K562 (cell line): ENCODE measurements at regions not wholly inside any gene's neighbourhood (a gene's known extent, or its start where the extent isn't known, plus 50 kb on each side); places are given as distances from the start of the nearest gene placed in this dataset.

Experiments used
- ATAC-seq: fragments of 200-7000 bp; cut with Tn5 transposase; 3 replicates; pipeline ENCODE4 v1.9.1; 2020; ENCODE audit warnings: moderate library complexity
- BruUV-seq: library from RNA; stranded (reverse); fragments of 400-500 nt; replicated peaks from 2 replicates; lab custom pipeline; 2021; lab: Mats Ljungman, UMichigan
- CTCF ChIA-PET: fragments of 300-600 bp; formaldehyde crosslinking; extraction: SDS; loops from one replicate; lab custom pipeline; 2021; ENCODE audit warnings: low intra/inter-chr PET ratio; lab: Yijun Ruan, JAX
- POLR2A ChIA-PET: fragments of 300-600, 350-650 bp; sonication (Branson Sonifier 250); formaldehyde crosslinking; extraction: SDS; loops from one replicate; lab custom pipeline; 2021; ENCODE audit warnings: antibody characterized with exemption, inconsistent platforms; lab: Yijun Ruan, JAX
- DNase-seq, 4 experiments: peaks; one replicate each; pipeline versions ENCODE4 v3.0.0 to v3.0.0-alpha.2; 2011 to 2018; ENCODE audit warnings: low spot score in 3 of 4, mixed read lengths in 3 of 4; ENCODE audit errors: extremely low read depth in 1 of 4
- FAIRE-seq: peaks from 2 replicates; lab custom pipeline; 2011; peaks lifted over from hg19 to GRCh38; lab: Jason Lieb, UNC
- H2AFZ ChIP-seq: 2 replicates; pipeline ENCODE4 v1.6.0; 2011; ENCODE audit warnings: low read depth, low read length, control low read depth, inconsistent platforms
- H3K27ac ChIP-seq: fragments of 200-600 bp; 3 replicates; pipeline ENCODE4 v1.8.0; 2011; ENCODE audit warnings: low read depth, mild to moderate bottlenecking, control low read depth, inconsistent platforms, low read length, moderate library complexity, mixed read lengths; ENCODE audit errors: extremely low read depth
- H3K27me3 ChIP-seq, 2 experiments: fragments of 300-600 bp in 1 of 2; 2 replicates in 1 of 2; 3 replicates in 1 of 2; pipeline versions ENCODE4 v1.6.0 to v1.8.0; 2011; ENCODE audit warnings: inconsistent platforms in 2 of 2, low read length in 2 of 2, mild to moderate bottlenecking in 1 of 2, mixed read lengths in 1 of 2, moderate library complexity in 1 of 2; ENCODE audit not compliant: control insufficient read depth in 2 of 2, insufficient read depth in 2 of 2
- H3K36me3 ChIP-seq: fragments of 300-600 bp; 3 replicates; pipeline ENCODE4 v1.8.0; 2011; ENCODE audit warnings: mild to moderate bottlenecking, low read length, inconsistent platforms; ENCODE audit not compliant: control insufficient read depth, insufficient read depth
- H3K4me1 ChIP-seq, 2 experiments: fragments of 200-600 bp in 1 of 2; replicated peaks in 1 of 2; 2 replicates in 1 of 2; 3 replicates in 1 of 2; pipeline versions ENCODE4 v1.5.1 to v1.8.0; 2011; ENCODE audit warnings: inconsistent platforms in 2 of 2, low read length in 2 of 2, mild to moderate bottlenecking in 1 of 2, mixed read lengths in 1 of 2, moderate library complexity in 1 of 2; ENCODE audit not compliant: control insufficient read depth in 2 of 2, insufficient read depth in 2 of 2
- H3K4me2 ChIP-seq: 2 replicates; pipeline ENCODE4 v1.6.1; 2011; ENCODE audit warnings: low read length, control low read depth, inconsistent platforms, mixed read lengths; ENCODE audit not compliant: insufficient read depth
- H3K4me3 ChIP-seq: fragments of 200-600 bp; sonication (generic), shearing (Covaris generic); 2 replicates; pipeline ENCODE4 v1.5.1; 2016; ENCODE audit warnings: control low read depth, inconsistent platforms
- H3K79me2 ChIP-seq: fragments of 200-600 bp; 3 replicates; pipeline ENCODE4 v1.8.0; 2011; ENCODE audit warnings: low read length, inconsistent platforms; ENCODE audit not compliant: control insufficient read depth, insufficient read depth
- H3K9ac ChIP-seq, 2 experiments: 2 replicates each; pipeline versions ENCODE4 v1.6.0 to v1.6.1; 2011; ENCODE audit warnings: low read depth in 2 of 2, low read length in 2 of 2, control low read depth in 1 of 2, inconsistent platforms in 1 of 2, mild to moderate bottlenecking in 1 of 2, mixed read lengths in 1 of 2; ENCODE audit not compliant: insufficient read depth in 1 of 2
- H3K9me1 ChIP-seq: one replicate; pipeline ENCODE4 v1.6.0; 2011; ENCODE audit warnings: inconsistent platforms, mild to moderate bottlenecking, low read length, moderate library complexity; ENCODE audit not compliant: control insufficient read depth, insufficient read depth
- H3K9me3 ChIP-seq: replicated peaks from 2 replicates; pipeline ENCODE4 v1.5.1; 2011; ENCODE audit warnings: low read depth, low read length, inconsistent platforms; ENCODE audit not compliant: control insufficient read depth, insufficient read depth
- H4K20me1 ChIP-seq: replicated peaks from 2 replicates; pipeline ENCODE4 v1.6.1; 2011; ENCODE audit warnings: low read length, inconsistent platforms, mixed read lengths; ENCODE audit not compliant: control insufficient read depth, insufficient read depth
- GABPB2 ChIP-seq: fragments of 250-450 bp; sonication (Bioruptor Pico); conservative IDR thresholded peaks from 2 replicates; pipeline ENCODE4 v1.5.1; 2021; ENCODE audit warnings: mild to moderate bottlenecking
- MBD2 ChIP-seq: sonication (generic); IDR thresholded peaks from 2 replicates; pipeline ENCODE4 v1.6.1; 2016; ENCODE audit warnings: low read depth, borderline replicate concordance
- MIER1 ChIP-seq: fragments of 450-650 bp; IDR thresholded peaks from 2 replicates; pipeline ENCODE4 v1.6.1; 2016; ENCODE audit warnings: antibody characterized with exemption, mild to moderate bottlenecking, low read depth
- MITF ChIP-seq: IDR thresholded peaks from 2 replicates; pipeline ENCODE4 v1.6.1; 2014; ENCODE audit warnings: antibody characterized with exemption
- NFE2 ChIP-seq: IDR thresholded peaks from 2 replicates; pipeline ENCODE4 v1.6.1; 2014; ENCODE audit warnings: antibody characterized with exemption, low read depth
- RBM22 ChIP-seq: fragments of 200-400 bp; formaldehyde crosslinking; IDR thresholded peaks from 2 replicates; pipeline ENCODE4 v1.6.1; 2018; ENCODE audit warnings: low read length, low read depth; ENCODE audit not compliant: poor library complexity, severe bottlenecking
- SMAD2 ChIP-seq: fragments of 150-350 bp; IDR thresholded peaks from 2 replicates; pipeline ENCODE4 v1.6.1; 2014; ENCODE audit warnings: low read depth, mild to moderate bottlenecking, low read length
- SMC3 ChIP-seq: conservative IDR thresholded peaks from 2 replicates; pipeline ENCODE4 v1.6.1; 2011; ENCODE audit warnings: low read depth, low read length, improper control_type of control experiment; ENCODE audit not compliant: insufficient read depth
- THAP7 ChIP-seq: fragments of 250-450 bp; sonication (Bioruptor Pico); IDR thresholded peaks from 2 replicates; pipeline ENCODE4 v1.5.0; 2021
- XRCC3 ChIP-seq: fragments of 450-650 bp; IDR thresholded peaks from 2 replicates; pipeline ENCODE4 v1.6.1; 2017; ENCODE audit warnings: mild to moderate bottlenecking, moderate library complexity
- ZBTB43 ChIP-seq: sonication (generic); formaldehyde crosslinking; IDR thresholded peaks from 2 replicates; pipeline ENCODE4 v1.8.0; 2023; ENCODE audit warnings: mild to moderate bottlenecking, missing genetic modification reagents
- ZNF318 ChIP-seq, 2 experiments: fragments of 450-650 bp; IDR thresholded peaks; 2 replicates each; pipeline ENCODE4 v1.6.1; 2016; ENCODE audit warnings: mild to moderate bottlenecking in 2 of 2, borderline replicate concordance in 1 of 2, low read depth in 1 of 2, moderate library complexity in 1 of 2
- ZNF551 ChIP-seq: fragments of 250-450 bp; sonication (Bioruptor Pico); IDR thresholded peaks from 2 replicates; pipeline ENCODE4 v1.5.0; 2021; ENCODE audit warnings: mild to moderate bottlenecking, moderate library complexity
- WGBS: fragments of 100-300 bp; shearing (Covaris generic); methylation state at CpG from one replicate; pipeline ENCODE4 v1.1.6; 2016; ENCODE audit warnings: low coverage, mixed read lengths; ENCODE audit not compliant: insufficient coverage; ENCODE audit errors: missing lambda C conversion rate; 5-methylcytosine and 5-hydroxymethylcytosine counted together
- in situ Hi-C: fragments of 300-500 bp; cut with MboI; formaldehyde crosslinking; loops from 4 replicates; pipeline ENCODE4 v1.15.0; 2018; ENCODE audit warnings: inconsistent platforms, mixed read lengths
- intact Hi-C: fragments of 100-400 bp; cut with micrococcal nuclease; formaldehyde crosslinking; loops from 2 replicates; pipeline ENCODE4 v1.14.2; 2022

- FAIRE-seq (no peak), ATAC-seq (no peak), DNase-seq (no peak)
- intact Hi-C loops, result no loop called here
- Histone ChIP-seq H2AFZ (no peak overlapping the region), H4K20me1 (no peaks in the 10 kb centered on the region), H3K4me1 (no peaks in the 10 kb centered on the region), H3K36me3 (no peaks in the 10 kb centered on the region), H3K27ac (no peak overlapping the region), H3K9me3 (no peaks in the 10 kb centered on the region), H3K4me3 (no peak overlapping the region), H3K4me2 (no peak overlapping the region), H3K9ac (no peak overlapping the region), H3K27me3 (no peaks in the 10 kb centered on the region), H3K79me2 (no peaks in the 10 kb centered on the region), H3K9me1 (no peaks in the 10 kb centered on the region)
- BruUV-seq, result no TSS peak
- ChIA-PET CTCF (no interaction called here), POLR2A (no interaction called here)
- in situ Hi-C loops, result no loop called here
- WGBS, result 25% methylated on average over 1 of the region's 1 CpG
- TF ChIP-seq ZBTB43 (CRISPR knock-in tag) (no peak), ZNF551 (CRISPR knock-in tag) (no peak), ZNF318 (IDR thresholded peaks at IDR 0.05; ENCODE audit: borderline replicate concordance in 1 of 2, low read depth in 1 of 2) (no peak), NFE2 (no peak), XRCC3 (no peak), RBM22 (no peak), MITF (no peak), THAP7 (no peak), SMC3 (no peak), MBD2 (no peak), SMAD2 (no peak), MIER1 (no peak), GABPB2 (CRISPR knock-in tag) (no peak)
These were observed 397.1 kb upstream of the RORB start for GRCh38 chr9:74100042-74100441.
